Tongue (tissue), 1 donor: ENCODE measurements at regions not wholly inside any gene's neighbourhood (a gene's known extent, or its start where the extent isn't known, plus 50 kb on each side); places are given as distances from the start of the nearest gene placed in this dataset.

Experiments
- DNase-seq: peaks from one replicate; pipeline ENCODE4 v3.0.0-alpha.2; 2015

GRCh38 chr2:41936771-41937463 is 110.9 kb upstream of the PKDCC start:
- no peak for DNase-seq

GRCh38 chr2:41937464-41937906 is 110.3 kb upstream of the PKDCC start:
- no peak for DNase-seq

GRCh38 chr2:41937921-41938708 is 109.7 kb upstream of the PKDCC start:
- DNase-seq, result no peak

GRCh38 chr2:41940060-41940744 is 107.6 kb upstream of the PKDCC start:
- DNase-seq, result peak; percentile 71

GRCh38 chr2:41940745-41941063 is 107.1 kb upstream of the PKDCC start:
- DNase-seq, result no peak

GRCh38 chr2:41941831-41942230 is 106.0 kb upstream of the PKDCC start:
- no peak for DNase-seq

GRCh38 chr2:41942278-41942677 is 105.5 kb upstream of the PKDCC start:
- no peak for DNase-seq

- DNase-seq, result no peak
These were observed 104.7 kb upstream of the PKDCC start for GRCh38 chr2:41943159-41943558.

- DNase-seq, result no peak
These were observed 103.5 kb upstream of the PKDCC start for GRCh38 chr2:41944220-41944880.

GRCh38 chr2:41947701-41948396 is 100.0 kb upstream of the PKDCC start:
- no peak for DNase-seq

- no peak for DNase-seq
These were observed 99.4 kb upstream of the PKDCC start for GRCh38 chr2:41948397-41948763.

- DNase-seq, result no peak
These were observed 98.5 kb upstream of the PKDCC start for GRCh38 chr2:41949091-41949882.

- no peak for DNase-seq
These were observed 97.7 kb upstream of the PKDCC start for GRCh38 chr2:41949883-41950665.

- no peak for DNase-seq
These were observed 97.2 kb upstream of the PKDCC start for GRCh38 chr2:41950666-41950960.

- no peak for DNase-seq
These were observed 93.2 kb upstream of the PKDCC start for GRCh38 chr2:41954304-41955291.

- DNase-seq, result no peak
These were observed 92.3 kb upstream of the PKDCC start for GRCh38 chr2:41955316-41956043.

GRCh38 chr2:41957431-41957830 is 90.4 kb upstream of the PKDCC start:
- DNase-seq, result no peak

GRCh38 chr2:41958251-41958650 is 89.6 kb upstream of the PKDCC start:
- no peak for DNase-seq

GRCh38 chr2:41958775-41959174 is 89.0 kb upstream of the PKDCC start:
- no peak for DNase-seq
